ENCODE measurements at regions not wholly inside any gene's neighbourhood (a gene's known extent, or its start where the extent isn't known, plus 50 kb on each side); places are given as distances from the start of the nearest gene placed in this dataset.

- in situ Hi-C loops (cut with HindIII; ENCODE audit: low pct_unique_long_range_greater_than_20kb, low sequenced_read_pairs), result no loop called here
- no peak overlapping the region for H3K27ac ChIP-seq (ENCODE audit: low read length)
- BruUV-seq (replicated peaks), result no TSS peak
- no peak for ATAC-seq
- H3K4me3 ChIP-seq (ENCODE audit: low read depth in 2 of 2, low read length in 2 of 2), result no peak overlapping the region
- no peaks in the 10 kb centered on the region for H3K9me3 ChIP-seq (ENCODE audit: control insufficient read depth, insufficient read depth, low read depth, low read length)
- H3K27me3 ChIP-seq (ENCODE audit: control insufficient read depth, insufficient read depth, low read length), result no peaks in the 10 kb centered on the region
- no peaks in the 10 kb centered on the region for H3K36me3 ChIP-seq (ENCODE audit: control insufficient read depth, insufficient read depth, low read length)
- DNase-seq (ENCODE audit: low read depth, low spot score), result no peak
- ChIA-PET CTCF (no interaction called here), POLR2A (no interaction called here)
- intact Hi-C loops (cut with micrococcal nuclease; ENCODE audit: unreplicated experiment), result no loop called here
- TF ChIP-seq TCF7L2 (IDR thresholded peaks at IDR 0.05; ENCODE audit: low read depth, low read length) (no peak), POLR2AphosphoS5 (IDR thresholded peaks at IDR 0.05; ENCODE audit: low read depth, low read length) (no peak), CTCF (IDR thresholded peaks at IDR 0.05) (no peak), REST (IDR thresholded peaks at IDR 0.05; ENCODE audit: insufficient read depth in 1 of 2, low read depth in 2 of 2, low read length in 1 of 2) (no peak), SIN3A (IDR thresholded peaks at IDR 0.05; ENCODE audit: borderline replicate concordance, insufficient read depth, low read depth, low read length) (no peak)
- H3K4me1 ChIP-seq (ENCODE audit: control insufficient read depth, insufficient read depth, low read length), result no peaks in the 10 kb centered on the region
Measured at GRCh38 chr6:43995137-43995536, 132.1 kb downstream of the MRPL14 start.

GRCh38 chr6:43993881-43994523, 133.2 kb downstream of the MRPL14 start:
- no peak overlapping the region for H3K4me3 ChIP-seq (ENCODE audit: low read depth in 2 of 2, low read length in 2 of 2)
- in situ Hi-C loops (cut with HindIII; ENCODE audit: low pct_unique_long_range_greater_than_20kb, low sequenced_read_pairs) (no loop called here), intact Hi-C loops (cut with micrococcal nuclease; ENCODE audit: unreplicated experiment) (no loop called here)
- no peaks in the 10 kb centered on the region for H3K27me3 ChIP-seq (ENCODE audit: control insufficient read depth, insufficient read depth, low read length)
- H3K27ac ChIP-seq (ENCODE audit: low read length), result no peak overlapping the region
- ATAC-seq, result no peak
- no peaks in the 10 kb centered on the region for H3K9me3 ChIP-seq (ENCODE audit: control insufficient read depth, insufficient read depth, low read depth, low read length)
- no peaks in the 10 kb centered on the region for H3K36me3 ChIP-seq (ENCODE audit: control insufficient read depth, insufficient read depth, low read length)
- ChIA-PET CTCF (no interaction called here), POLR2A (no interaction called here)
- no peaks in the 10 kb centered on the region; the same call in 1 of the 2 replicates for H3K4me1 ChIP-seq (ENCODE audit: control insufficient read depth, insufficient read depth, low read length)
- no peak for DNase-seq (ENCODE audit: low read depth, low spot score)
- TF ChIP-seq TCF7L2 (IDR thresholded peaks at IDR 0.05; ENCODE audit: low read depth, low read length), result no peak
- no peak for TF ChIP-seq SIN3A (IDR thresholded peaks at IDR 0.05; ENCODE audit: borderline replicate concordance, insufficient read depth, low read depth, low read length)
- no peak for TF ChIP-seq REST (IDR thresholded peaks at IDR 0.05; ENCODE audit: insufficient read depth in 1 of 2, low read depth in 2 of 2, low read length in 1 of 2)
- TF ChIP-seq POLR2AphosphoS5 (IDR thresholded peaks at IDR 0.05; ENCODE audit: low read depth, low read length), result no peak
- TF ChIP-seq CTCF (IDR thresholded peaks at IDR 0.05), result no peak
- BruUV-seq (replicated peaks), result no TSS peak

All from Panc1 (cell line).